GM06990 (cell line): ENCODE measurements at regions not wholly inside any gene's neighbourhood (a gene's known extent, or its start where the extent isn't known, plus 50 kb on each side); places are given as distances from the start of the nearest gene placed in this dataset.

ENCODE experiments used
- DNase-seq: peaks from one replicate; pipeline ENCODE4 v3.0.0-alpha.2; 2011; ENCODE audit not compliant: insufficient read length; ENCODE audit errors: extremely low read depth
- H3K27me3 ChIP-seq: replicated peaks from 2 replicates; pipeline ENCODE4 v1.6.0; 2011; ENCODE audit warnings: low read length; ENCODE audit not compliant: control insufficient read depth, insufficient read depth
- H3K36me3 ChIP-seq: 2 replicates; pipeline ENCODE4 v1.5.1; 2011; ENCODE audit warnings: low read length; ENCODE audit not compliant: control insufficient read depth, insufficient read depth
- H3K4me3 ChIP-seq: replicated peaks from 2 replicates; pipeline ENCODE4 v1.5.1; 2011; ENCODE audit warnings: low read depth, mild to moderate bottlenecking, control low read depth, low read length
- TF ChIP-seq, protein P1 (sequence below): IDR thresholded peaks from 2 replicates; pipeline ENCODE4 v1.5.1; 2011; ENCODE audit warnings: low read length, control low read depth, mild to moderate bottlenecking, inconsistent platforms; ENCODE audit not compliant: insufficient read depth, poor library complexity, severe bottlenecking

DNA sequence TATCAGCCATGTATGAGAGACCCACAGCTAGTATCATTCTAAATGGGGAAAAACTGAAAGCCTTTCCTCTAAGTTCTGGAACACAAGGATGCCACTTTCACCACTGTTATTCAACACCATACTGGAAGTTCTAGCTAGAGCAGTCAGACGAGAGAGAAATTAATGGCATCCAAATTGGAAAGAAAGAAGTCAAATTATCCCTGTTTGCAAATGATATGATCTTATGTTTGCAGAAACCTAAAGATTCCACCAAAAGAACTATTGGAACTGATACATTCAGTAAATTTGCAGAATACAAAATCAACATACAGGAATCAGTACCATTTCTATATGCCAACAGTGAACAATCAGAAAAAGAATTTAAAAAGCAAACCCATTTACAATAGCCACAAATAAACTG lies 226.0 kb downstream of the TRPC6 start:
- TF ChIP-seq, protein P1, sequence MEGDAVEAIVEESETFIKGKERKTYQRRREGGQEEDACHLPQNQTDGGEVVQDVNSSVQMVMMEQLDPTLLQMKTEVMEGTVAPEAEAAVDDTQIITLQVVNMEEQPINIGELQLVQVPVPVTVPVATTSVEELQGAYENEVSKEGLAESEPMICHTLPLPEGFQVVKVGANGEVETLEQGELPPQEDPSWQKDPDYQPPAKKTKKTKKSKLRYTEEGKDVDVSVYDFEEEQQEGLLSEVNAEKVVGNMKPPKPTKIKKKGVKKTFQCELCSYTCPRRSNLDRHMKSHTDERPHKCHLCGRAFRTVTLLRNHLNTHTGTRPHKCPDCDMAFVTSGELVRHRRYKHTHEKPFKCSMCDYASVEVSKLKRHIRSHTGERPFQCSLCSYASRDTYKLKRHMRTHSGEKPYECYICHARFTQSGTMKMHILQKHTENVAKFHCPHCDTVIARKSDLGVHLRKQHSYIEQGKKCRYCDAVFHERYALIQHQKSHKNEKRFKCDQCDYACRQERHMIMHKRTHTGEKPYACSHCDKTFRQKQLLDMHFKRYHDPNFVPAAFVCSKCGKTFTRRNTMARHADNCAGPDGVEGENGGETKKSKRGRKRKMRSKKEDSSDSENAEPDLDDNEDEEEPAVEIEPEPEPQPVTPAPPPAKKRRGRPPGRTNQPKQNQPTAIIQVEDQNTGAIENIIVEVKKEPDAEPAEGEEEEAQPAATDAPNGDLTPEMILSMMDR = no peak
- Histone ChIP-seq H3K4me3 (no peak overlapping the region), H3K36me3 (no peaks in the 10 kb centered on the region), H3K27me3 (no peaks in the 10 kb centered on the region)
- DNase-seq = no peak

DNA sequence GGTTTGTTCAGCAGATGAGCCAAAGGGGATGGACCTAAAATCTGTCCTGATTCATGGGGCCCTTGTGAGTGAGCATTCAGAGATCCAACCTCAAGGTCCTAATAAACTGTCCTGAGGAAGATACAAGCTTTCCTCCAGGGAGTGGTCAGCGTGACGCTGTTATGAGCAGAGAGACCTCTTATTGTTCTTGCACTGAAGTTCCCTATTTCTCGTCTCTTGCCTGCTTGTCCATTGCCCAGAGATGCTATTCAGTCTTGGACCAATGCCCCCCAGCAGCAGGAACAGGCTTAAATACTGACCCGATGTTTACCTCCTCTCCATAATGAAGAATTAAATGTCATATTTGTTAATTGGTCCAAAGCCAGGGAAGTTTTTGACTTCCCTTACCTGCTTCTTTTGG lies 225.2 kb upstream of the PGR start:
- TF ChIP-seq, protein P1 = no peak
- no peak for DNase-seq

DNA sequence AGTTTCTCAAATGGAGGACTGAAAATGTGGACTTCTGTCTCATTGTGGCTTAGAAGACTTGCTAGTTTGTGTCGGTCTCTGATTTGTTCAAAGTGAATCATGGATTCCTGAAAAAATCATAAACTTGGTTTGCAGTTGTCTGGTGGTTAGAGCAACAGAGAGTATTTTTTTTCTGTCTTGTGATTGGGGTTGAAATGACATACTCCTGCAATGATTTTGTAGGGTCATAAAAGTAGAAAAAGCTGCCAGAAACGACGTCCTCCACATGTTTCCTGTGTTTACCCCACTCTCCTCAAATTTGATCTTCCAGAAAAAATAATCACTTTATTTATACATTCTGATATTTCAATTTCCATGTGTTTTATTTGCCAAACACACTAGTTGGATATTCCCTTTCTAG lies 219.2 kb upstream of the PGR start:
- H3K36me3 ChIP-seq = no peaks in the 10 kb centered on the region
- H3K4me3 ChIP-seq = no peak overlapping the region
- no peak for DNase-seq
- no peaks in the 10 kb centered on the region for H3K27me3 ChIP-seq
- TF ChIP-seq, protein P1 = no peak

More for the DNA sequence above, 225.2 kb upstream of the PGR start:
- H3K27me3 ChIP-seq = no peaks in the 10 kb centered on the region
- H3K4me3 ChIP-seq = no peak overlapping the region
- no peaks in the 10 kb centered on the region for H3K36me3 ChIP-seq

DNA sequence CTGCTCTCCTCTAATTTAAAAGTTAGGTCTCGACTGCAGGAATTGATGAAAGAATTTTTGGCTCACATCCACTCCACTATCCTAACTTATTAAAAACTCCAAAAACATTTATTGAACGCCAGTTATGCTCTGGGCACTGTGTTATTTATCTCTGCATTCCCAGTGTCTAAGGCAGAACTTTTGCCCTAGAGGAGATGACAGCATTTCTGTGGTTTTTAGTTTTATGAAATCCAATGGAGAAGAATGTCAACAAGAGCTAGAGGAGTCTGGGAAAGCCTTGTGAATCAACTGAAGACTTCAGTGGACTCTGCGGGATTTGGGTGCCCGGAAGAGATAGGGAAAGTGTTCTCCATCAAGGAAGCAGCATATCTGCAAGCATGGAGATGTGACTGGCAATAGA lies 217.0 kb upstream of the PGR start:
- no peak for DNase-seq

DNA sequence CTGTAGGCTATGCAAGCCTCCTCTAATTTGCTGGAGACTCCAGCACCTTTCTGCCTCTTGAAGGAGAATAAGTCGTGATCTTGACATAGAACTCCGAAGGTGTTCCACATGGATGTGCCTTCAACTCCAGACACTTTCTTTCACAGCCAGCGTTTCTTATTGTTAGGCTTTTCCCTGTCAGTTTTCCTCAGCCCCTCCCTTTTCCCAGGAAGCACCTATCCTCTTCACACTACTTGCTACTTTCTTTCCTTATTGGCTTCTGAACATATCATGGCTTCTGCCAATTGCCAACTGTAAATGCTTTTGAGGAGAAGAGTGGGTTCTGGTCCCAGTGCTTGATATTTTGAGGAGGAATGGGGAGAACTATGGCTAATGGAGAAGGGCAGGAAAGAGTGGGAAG lies 216.3 kb upstream of the PGR start:
- DNase-seq = no peak
- Histone ChIP-seq H3K4me3 (no peak overlapping the region), H3K27me3 (no peaks in the 10 kb centered on the region), H3K36me3 (no peaks in the 10 kb centered on the region)
- TF ChIP-seq, protein P1 = no peak

More for the DNA sequence above, 217.0 kb upstream of the PGR start:
- H3K4me3 ChIP-seq = no peak overlapping the region
- H3K36me3 ChIP-seq = no peaks in the 10 kb centered on the region
- TF ChIP-seq, protein P1 = no peak
- H3K27me3 ChIP-seq = no peaks in the 10 kb centered on the region

DNA sequence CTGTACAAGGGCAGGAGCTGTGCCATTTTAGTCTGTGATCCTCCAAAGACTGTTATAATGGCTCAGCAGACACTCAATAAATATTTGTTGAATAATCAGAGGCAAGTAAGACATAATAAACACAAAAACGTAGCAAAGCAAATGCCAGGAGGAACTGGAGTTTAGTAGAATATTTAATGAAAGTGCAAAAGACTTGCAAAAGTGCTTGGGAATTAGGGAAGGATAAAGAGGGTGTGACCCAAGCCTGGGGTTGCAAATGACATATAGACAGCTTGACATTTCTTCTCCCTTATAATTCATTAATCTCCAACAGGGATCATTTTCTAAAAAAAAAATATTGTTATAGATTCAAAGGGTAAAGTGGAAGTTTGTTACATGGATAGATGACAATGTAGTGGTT lies 212.7 kb upstream of the PGR start:
- no peak for DNase-seq
- H3K27me3 ChIP-seq = no peaks in the 10 kb centered on the region
- no peaks in the 10 kb centered on the region for H3K36me3 ChIP-seq
- H3K4me3 ChIP-seq = no peak overlapping the region
- TF ChIP-seq, protein P1 = no peak
